ENCODE measurements at regions not wholly inside any gene's neighbourhood (a gene's known extent, or its start where the extent isn't known, plus 50 kb on each side); places are given as distances from the start of the nearest gene placed in this dataset.

- TF ChIP-seq RFX5 (IDR thresholded peaks at IDR 0.05), result no peak
- no peak for TF ChIP-seq POLR2A (IDR thresholded peaks at IDR 0.05; ENCODE audit: low read length)
- TF ChIP-seq CTCF (IDR thresholded peaks at IDR 0.05), result no peak
- no peak for TF ChIP-seq RCOR1 (IDR thresholded peaks at IDR 0.05; ENCODE audit: low read depth, low read length)
- no peak for TF ChIP-seq CEBPB (IDR thresholded peaks at IDR 0.05)
- TF ChIP-seq USF2 (IDR thresholded peaks at IDR 0.05), result no peak
- no peak for TF ChIP-seq EP300 (IDR thresholded peaks at IDR 0.05)
- TF ChIP-seq CHD2 (IDR thresholded peaks at IDR 0.05; ENCODE audit: low read length, partially characterized antibody), result no peak
- TF ChIP-seq BHLHE40 (IDR thresholded peaks at IDR 0.05; ENCODE audit: low read depth, low read length), result no peak
- TF ChIP-seq JUNB (IDR thresholded peaks at IDR 0.05), result no peak
- TF ChIP-seq GATA3 (IDR thresholded peaks at IDR 0.05; ENCODE audit: borderline replicate concordance), result no peak
- TF ChIP-seq HOXA7 (CRISPR knock-in tag; IDR thresholded peaks at IDR 0.05), result no peak
Observed at GRCh38 chr1:14438127-14438769, 160.2 kb upstream of the KAZN start.
